ENCODE measurements at regions not wholly inside any gene's neighbourhood (a gene's known extent, or its start where the extent isn't known, plus 50 kb on each side); places are given as distances from the start of the nearest gene placed in this dataset.

DNA sequence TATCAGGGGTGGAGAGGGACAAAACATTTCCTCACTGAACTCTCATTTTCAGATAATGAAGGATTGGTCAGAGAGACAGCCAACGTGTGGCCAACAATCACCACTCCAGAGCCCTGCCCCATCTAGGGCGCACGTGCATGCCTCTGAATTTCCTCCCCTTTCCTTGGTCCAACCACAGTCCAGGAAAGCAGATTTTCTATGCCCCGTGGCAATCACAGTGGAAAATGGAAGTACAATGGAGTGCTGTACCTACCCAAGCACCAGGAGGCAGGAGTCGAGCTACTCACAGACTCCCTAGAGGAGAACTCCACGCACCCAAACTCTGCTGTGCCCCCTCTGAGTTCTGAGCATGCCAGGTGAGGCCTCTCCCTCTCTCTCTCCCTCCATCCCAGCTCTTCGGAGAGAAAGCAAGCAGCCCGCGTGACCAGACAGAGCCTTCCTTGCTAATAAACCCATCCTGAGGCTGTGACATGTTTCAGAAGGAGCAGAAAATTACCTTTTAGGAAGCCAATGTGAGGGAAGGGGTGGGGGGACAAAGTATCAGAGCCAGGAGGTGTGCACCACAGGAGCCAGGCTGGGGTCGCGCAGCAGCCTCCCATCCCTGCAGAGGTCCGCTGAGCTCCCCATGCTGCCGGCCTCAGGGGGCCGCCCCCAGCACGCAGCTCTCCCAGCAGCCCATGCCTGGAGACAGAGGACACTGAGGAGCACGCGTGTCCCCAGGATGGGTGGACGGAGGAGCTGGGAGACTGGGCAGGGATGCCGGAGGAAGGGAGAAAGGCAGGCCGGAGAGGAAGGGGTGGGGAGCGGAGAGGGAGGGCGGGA is 73.4 kb downstream of the PITPNM2 start:
- DNase-seq (ENCODE audit: low read depth in 2 of 2) = no peak

- peak; percentile 20 to 37 for DNase-seq (ENCODE audit: low read depth in 2 of 2)
Measured at GRCh38 chr12:123076604-123077297, 74.1 kb downstream of the PITPNM2 start.

- peak; percentile 59 for DNase-seq (ENCODE audit: low read depth in 2 of 2)
Measured at GRCh38 chr12:123075646-123076171, 75.2 kb downstream of the PITPNM2 start.

DNA sequence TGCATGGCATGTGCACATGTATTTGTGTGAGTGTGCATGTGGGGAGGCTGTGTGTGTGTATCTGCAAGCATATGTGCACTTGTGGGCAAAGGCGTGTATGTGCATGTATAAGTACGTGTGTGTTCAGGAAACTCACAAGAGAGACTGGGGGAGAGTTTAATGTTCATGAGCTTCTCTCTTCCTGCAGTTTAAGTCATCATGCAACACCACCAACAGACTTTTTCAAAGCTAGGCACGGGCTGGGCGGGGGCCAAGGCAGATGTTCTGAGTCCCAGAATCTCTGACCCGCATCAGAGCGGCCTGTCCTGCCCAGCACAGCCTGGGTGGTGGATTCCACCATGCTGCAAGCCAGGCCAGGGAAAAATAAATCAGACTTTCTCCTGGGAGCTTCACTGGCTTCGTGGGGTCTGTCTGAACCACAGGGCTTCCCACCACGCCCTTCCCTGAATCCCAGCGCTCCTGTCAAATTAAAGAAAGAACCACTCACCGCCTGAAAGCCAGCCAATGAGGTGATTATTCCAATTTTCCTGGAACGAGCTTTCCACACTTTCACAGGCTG is 75.7 kb downstream of the PITPNM2 start:
- no peak for DNase-seq (ENCODE audit: low read depth in 2 of 2)

DNA sequence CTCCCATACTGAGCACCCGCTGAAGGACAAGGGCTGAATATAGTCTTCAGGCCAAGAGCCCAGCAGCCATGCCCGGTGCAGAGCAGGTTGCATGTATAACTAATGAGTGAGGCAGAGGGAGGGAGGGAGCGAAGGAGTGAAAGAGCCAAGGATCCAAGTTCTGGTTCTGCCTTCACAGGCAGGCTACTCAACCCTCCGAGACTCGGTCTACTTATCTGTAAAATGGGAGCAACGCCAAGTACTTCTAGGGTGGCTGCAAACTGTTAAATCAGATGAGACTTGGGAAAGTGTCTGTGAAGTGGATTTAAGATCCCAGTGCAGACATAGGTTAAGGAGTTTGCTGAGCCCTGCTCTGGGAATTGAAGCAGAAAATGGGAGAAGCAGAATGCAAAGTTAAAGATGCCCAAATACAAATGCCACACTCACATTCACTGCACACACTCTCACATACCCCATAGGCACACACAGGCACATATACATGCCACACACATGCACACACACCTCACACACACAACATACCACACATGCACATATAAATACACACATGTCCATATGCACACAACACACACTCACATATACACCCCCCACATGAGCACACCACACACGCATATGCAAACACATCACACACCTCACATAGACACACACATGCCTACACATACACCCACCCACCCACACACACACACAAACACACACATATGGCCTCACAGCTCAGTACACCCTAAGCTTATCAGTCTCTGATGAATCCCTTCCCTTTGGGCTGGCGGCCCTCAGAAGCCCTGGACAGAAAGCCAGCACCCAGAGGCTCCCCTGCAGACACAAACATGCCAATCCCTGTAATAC is 76.7 kb downstream of the PITPNM2 start:
- no peak for DNase-seq (ENCODE audit: low read depth in 2 of 2)

- no peak for DNase-seq (ENCODE audit: low read depth in 2 of 2)
Measured at GRCh38 chr12:123073292-123073691, 77.6 kb downstream of the PITPNM2 start.

DNA sequence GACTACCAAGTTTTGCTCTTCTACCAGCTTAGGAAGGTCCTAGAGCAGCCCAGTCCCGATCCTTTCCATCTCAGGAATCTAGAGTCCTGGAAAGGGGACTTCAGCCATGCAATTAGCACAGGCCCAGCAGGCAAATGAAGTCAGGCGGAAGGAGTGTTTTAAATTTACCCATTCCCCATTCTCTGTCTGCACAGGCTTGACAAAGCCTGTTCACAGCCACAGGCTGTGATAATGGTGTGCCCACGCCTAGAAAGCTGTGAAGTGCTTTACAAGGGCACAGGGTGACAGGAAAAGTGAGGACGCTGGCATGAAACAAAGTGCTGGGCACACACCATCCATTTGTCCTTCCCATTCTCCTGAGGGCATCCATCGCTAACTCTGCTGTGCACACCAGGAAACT is 79.0 kb downstream of the PITPNM2 start:
- no peak for DNase-seq (ENCODE audit: low read depth in 2 of 2)

DNA sequence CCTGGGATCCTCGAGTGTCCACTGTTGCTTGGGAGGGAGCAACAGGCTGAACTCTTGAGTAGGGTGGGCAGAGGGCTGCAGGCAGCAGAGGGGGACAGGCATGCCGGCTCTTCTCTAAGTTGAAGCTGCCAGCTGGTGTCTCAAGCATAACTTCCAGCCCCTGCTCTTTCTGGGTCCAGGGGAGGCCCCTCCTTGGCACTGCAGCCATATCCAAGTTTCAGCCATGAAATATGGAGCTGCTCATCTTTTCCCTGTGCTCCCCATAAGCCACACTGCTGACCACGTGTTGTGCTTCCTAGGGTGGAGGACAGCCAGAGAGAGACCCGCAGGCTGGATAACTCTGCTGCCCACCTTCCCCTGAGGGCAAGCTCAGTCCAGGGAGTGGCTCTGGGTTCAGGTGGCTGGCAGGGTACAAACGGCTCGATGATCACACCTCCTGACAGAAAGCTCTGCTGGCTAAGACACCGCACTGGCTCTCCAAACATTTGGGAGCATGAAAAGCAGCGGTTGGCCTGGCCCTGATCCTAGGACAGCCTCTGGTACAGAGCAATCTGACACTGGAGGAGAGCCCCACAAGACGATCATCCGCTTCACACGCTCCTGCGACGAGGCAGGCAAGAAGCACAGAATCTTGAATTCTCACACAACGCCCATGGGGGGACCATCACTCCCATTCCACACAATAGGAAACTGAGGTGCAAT is 79.6 kb downstream of the PITPNM2 start:
- DNase-seq (ENCODE audit: low read depth in 2 of 2) = no peak

DNA sequence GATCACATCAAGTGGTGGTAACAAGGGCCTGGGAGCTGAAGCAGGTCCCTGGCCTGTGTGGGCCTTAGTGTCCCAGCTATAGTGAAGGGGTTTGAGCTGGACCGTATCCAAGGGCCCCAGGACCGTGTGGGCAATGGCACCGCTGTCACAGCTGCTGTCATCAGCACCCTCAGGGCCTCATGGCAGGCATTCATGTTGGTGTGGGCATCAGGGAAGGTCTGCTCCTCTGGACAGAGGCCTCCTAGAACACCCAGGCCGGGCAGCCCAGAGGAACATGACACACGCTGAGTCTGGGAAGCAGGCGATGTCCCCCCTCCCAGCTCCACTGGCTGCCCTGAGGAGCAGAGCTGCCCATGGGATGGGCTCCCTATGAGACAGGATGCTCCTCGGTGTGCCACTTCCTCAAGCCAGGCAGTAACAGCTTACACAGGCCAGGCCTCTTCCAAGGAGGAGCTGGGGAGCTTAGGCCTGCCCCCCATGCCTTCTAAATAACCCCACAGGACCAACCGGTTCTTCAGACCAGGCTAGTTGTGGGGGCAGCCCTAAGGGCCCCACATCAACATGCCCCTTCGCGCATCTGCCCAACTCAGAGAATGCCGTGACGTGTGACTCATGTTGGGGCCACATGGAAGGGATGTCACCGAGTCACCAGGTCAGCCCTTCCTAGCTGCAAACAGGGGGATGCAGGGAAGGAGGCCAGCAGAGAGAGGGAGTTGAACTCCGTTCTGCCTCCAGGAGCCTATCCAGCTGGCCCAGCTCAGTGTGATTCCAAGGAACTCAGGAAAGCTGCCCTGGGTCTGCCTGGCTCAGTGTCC is 80.4 kb downstream of the PITPNM2 start:
- DNase-seq (ENCODE audit: low read depth in 2 of 2) = no peak

- no peak for DNase-seq (ENCODE audit: low read depth in 2 of 2)
Measured at GRCh38 chr12:123069436-123070266, 81.2 kb downstream of the PITPNM2 start.

DNA sequence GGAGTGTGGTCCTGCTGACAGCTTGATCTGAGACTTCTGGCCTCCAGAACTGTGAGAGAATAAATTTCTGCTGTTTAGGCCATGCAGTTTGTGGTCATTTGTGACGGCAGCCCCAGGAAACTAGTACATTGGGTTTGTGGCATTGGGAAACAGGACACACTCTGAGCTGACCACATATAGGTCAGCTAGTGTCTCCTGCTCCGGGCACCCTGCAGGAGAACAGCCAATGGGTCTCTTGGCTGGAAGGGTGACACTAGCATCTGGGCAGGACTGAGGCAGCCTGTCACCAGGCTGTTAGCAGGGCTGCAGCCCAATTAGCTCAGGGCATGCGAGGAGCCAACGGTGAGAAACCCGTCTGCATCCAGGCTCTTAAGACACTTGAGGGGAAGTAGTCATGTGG is 83.2 kb downstream of the PITPNM2 start:
- DNase-seq (ENCODE audit: low read depth in 2 of 2) = no peak

- no peak for DNase-seq (ENCODE audit: low read depth in 2 of 2)
Measured at GRCh38 chr12:123066384-123066710, 84.5 kb downstream of the PITPNM2 start.

DNA sequence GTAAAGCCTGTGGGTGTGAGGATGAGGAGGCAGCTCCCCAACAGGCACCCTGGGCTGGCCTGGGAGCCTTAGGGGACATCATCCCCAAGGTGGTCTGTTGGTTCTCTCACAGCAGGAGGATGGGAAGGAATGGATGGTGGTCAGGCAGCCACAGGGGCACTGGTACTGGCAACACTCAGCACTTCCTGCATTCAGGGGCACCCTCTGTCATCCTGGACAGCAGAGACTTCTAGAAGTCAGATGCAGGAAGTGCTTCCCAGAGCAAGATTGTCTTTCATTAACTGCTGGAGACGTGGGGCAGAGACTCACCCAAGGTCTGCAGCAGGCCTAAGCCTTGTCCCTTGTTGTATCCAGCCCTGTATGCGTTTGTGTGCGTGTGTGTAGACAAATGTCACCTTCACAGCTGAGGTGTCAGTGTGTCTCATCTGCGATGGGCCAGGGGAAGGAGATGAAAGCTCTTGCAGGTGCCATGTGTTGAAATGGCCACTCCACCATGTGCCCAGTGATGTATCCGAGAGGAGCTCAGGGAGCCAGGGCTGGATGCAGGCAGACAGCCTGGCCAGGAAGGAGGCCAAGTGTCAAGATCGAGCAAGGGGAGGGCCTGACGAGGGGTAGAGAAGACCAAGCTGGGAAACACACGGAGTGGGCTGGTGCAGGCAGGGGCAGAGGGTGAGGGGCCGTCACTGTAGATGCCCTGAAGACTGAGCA is 85.1 kb downstream of the PITPNM2 start:
- no peak for DNase-seq (ENCODE audit: low read depth in 2 of 2)

DNA sequence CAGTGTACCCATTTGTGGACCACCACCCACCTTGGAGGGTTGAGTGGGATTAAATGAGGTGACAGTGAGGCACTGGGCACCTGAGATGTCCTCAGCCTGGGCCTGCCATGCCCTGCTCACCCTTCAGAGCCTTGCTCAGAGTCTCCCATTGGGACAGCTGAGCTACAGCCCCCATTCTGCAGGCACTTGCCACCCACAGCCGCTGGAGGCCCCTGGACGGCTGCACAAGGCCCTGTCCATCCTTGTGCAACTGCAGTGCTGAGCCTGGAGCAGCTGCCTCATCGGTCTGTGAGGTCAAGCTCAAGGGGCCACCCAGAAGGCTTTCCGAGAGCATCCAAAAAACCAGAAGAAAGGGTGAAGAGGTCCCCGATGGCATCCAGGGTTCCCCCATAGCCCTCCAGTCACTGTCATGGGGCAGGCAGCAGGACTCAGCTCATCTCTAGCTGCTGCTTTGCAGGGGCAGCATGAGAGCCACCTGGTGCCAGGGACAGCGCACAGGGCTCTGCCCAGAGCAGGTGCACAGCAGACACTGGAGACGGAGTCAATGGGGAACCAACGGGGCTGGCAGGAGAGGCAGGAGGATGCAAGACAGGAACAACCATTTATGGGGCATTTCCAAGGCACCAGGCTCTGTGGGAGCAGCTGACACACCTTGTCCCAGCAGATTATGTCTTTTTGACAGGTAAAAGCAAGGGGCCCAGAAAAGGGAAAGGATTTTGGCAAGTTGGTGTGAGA is 84.6 kb downstream of the ARL6IP4 start:
- no peak for DNase-seq (ENCODE audit: low read depth in 2 of 2)

GRCh38 chr12:123064366-123064765 is 83.9 kb downstream of the ARL6IP4 start:
- no peak for DNase-seq (ENCODE audit: low read depth in 2 of 2)

GRCh38 chr12:123063535-123063934 is 83.1 kb downstream of the ARL6IP4 start:
- no peak for DNase-seq (ENCODE audit: low read depth in 2 of 2)

- DNase-seq (ENCODE audit: low read depth in 2 of 2) = no peak
Measured at GRCh38 chr12:123062681-123063486, 82.4 kb downstream of the ARL6IP4 start.

Data from stimulated activated CD8-positive, alpha-beta memory T cell treated with anti-CD3 and anti-CD28 coated beads, Interleukin-2, amount 100 ng/mL, for 1 hour (primary cell).